Activated CD4-positive, alpha-beta memory T cell treated with anti-CD3 and anti-CD28 coated beads, Interleukin-2, amount 10 ng/mL, durations not matched to agents 7 days and 5 days (primary cell): ENCODE measurements at regions not wholly inside any gene's neighbourhood (a gene's known extent, or its start where the extent isn't known, plus 50 kb on each side); places are given as distances from the start of the nearest gene placed in this dataset.

Experiments used
- CTCF ChIA-PET: fragments of 350-600 bp; sonication (Branson Sonifier 250); formaldehyde crosslinking; loops from one replicate; lab custom pipeline; 2021; ENCODE audit warnings: antibody characterized with exemption, inconsistent platforms; lab: Charles Lee
- POLR2A ChIA-PET: fragments of 350-600 bp; sonication (Branson Sonifier 250); formaldehyde crosslinking; loops from one replicate; lab custom pipeline; 2021; ENCODE audit warnings: antibody characterized with exemption; lab: Charles Lee
- DNase-seq: peaks from one replicate; pipeline ENCODE4 v3.0.0-alpha.2; 2020
- H3K27ac Mint-ChIP-seq: one replicate; pipeline ENCODE4 v1.8.0; 2021; ENCODE audit warnings: mild to moderate bottlenecking, mixed read lengths
- H3K27me3 Mint-ChIP-seq: one replicate; pipeline ENCODE4 v1.8.0; 2021; ENCODE audit warnings: mixed read lengths
- H3K36me3 Mint-ChIP-seq: one replicate; pipeline ENCODE4 v1.8.0; 2021; ENCODE audit warnings: low read depth, mixed read lengths
- H3K4me1 Mint-ChIP-seq: one replicate; pipeline ENCODE4 v1.8.0; 2021; ENCODE audit warnings: mixed read lengths
- H3K4me3 Mint-ChIP-seq: one replicate; pipeline ENCODE4 v1.8.0; 2021; ENCODE audit warnings: mild to moderate bottlenecking, mixed read lengths
- H3K9me3 Mint-ChIP-seq: one replicate; pipeline ENCODE4 v1.8.0; 2021; ENCODE audit warnings: mixed read lengths

GRCh38 chr12:19026034-19026433 lies 103.5 kb upstream of the PLEKHA5 start:
- Mint-ChIP-seq H3K36me3 (no peaks in the 10 kb centered on the region), H3K9me3 (no peaks in the 10 kb centered on the region), H3K27ac (no peak overlapping the region), H3K4me1 (no peaks in the 10 kb centered on the region), H3K4me3 (no peak overlapping the region), H3K27me3 (peaks cover 3% of the 10 kb centered on the region)
- ChIA-PET POLR2A (no interaction called here), CTCF (no interaction called here)
- DNase-seq = no peak

DNA sequence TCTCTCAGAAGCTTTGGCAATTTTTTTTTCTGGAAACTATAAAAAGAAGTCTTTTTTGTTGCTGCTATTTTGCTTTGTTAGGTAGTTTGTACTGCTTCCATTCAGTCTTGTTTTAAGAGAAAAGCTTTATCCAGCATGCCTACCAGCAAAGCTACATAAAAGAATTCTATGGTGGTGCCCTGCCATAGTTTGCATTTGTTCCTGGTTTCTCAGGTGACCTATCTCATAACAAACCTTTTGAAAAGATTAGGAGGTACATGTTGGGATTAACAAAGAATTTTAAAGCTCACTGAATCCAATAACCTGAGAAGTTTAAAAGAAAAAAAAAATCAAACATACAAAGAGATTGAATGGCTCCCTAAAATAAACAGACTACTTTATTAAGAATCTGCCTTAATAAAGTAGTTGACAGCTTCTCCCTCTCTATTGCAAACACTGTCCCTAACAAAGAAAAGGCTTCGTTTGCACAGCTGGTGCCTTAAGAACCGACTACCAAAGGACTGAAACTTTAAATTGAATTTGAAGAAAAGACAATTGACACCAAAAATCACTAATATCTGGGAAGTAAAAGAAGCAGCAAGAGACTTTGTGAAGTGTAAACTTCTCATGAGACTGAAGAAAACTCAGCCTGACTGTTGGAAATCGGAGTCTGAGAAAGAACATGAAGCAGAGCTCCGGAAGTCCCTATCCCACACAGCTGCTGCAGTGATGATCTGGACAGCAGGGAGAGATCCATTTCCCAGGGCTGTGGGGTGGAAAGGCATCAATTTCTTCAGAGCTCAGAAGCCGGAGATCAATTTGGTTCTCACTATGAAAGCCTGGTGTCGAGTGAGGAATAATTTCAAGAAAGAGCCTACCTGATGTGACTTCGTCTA lies 102.7 kb upstream of the PLEKHA5 start:
- DNase-seq = no peak
- Mint-ChIP-seq H3K27me3 (peaks cover 3% of the 10 kb centered on the region), H3K36me3 (no peaks in the 10 kb centered on the region), H3K4me3 (no peak overlapping the region), H3K27ac (no peak overlapping the region), H3K9me3 (no peaks in the 10 kb centered on the region), H3K4me1 (no peaks in the 10 kb centered on the region)
- ChIA-PET POLR2A (no interaction called here), CTCF (no interaction called here)

- Mint-ChIP-seq H3K4me3 (no peak overlapping the region), H3K27ac (no peak overlapping the region), H3K36me3 (no peaks in the 10 kb centered on the region), H3K27me3 (peaks cover 3% of the 10 kb centered on the region), H3K4me1 (no peaks in the 10 kb centered on the region), H3K9me3 (peaks cover 7% of the 10 kb centered on the region)
- CTCF ChIA-PET = no interaction called here
- no peak for DNase-seq
- POLR2A ChIA-PET = no interaction called here
Measured at GRCh38 chr12:19030180-19030579, 99.4 kb upstream of the PLEKHA5 start.

GRCh38 chr12:19030603-19031002 lies 98.9 kb upstream of the PLEKHA5 start:
- ChIA-PET POLR2A (no interaction called here), CTCF (no interaction called here)
- Mint-ChIP-seq H3K4me3 (no peak overlapping the region), H3K27me3 (peaks cover 3% of the 10 kb centered on the region), H3K27ac (no peak overlapping the region), H3K4me1 (no peaks in the 10 kb centered on the region), H3K36me3 (no peaks in the 10 kb centered on the region), H3K9me3 (peaks cover 7% of the 10 kb centered on the region)
- DNase-seq = no peak

- ChIA-PET POLR2A (no interaction called here), CTCF (no interaction called here)
- Mint-ChIP-seq H3K4me3 (no peak overlapping the region), H3K27ac (no peak overlapping the region), H3K4me1 (no peaks in the 10 kb centered on the region), H3K9me3 (peaks cover 7% of the 10 kb centered on the region), H3K36me3 (no peaks in the 10 kb centered on the region), H3K27me3 (peaks cover 3% of the 10 kb centered on the region)
- no peak for DNase-seq
Measured at GRCh38 chr12:19031032-19031431, 98.5 kb upstream of the PLEKHA5 start.

- H3K4me1 Mint-ChIP-seq = no peaks in the 10 kb centered on the region
- peaks cover 7% of the 10 kb centered on the region for H3K9me3 Mint-ChIP-seq
- no peaks in the 10 kb centered on the region for H3K27me3 Mint-ChIP-seq
- DNase-seq = no peak
- ChIA-PET CTCF (no interaction called here), POLR2A (no interaction called here)
- H3K27ac Mint-ChIP-seq = no peak overlapping the region
- H3K4me3 Mint-ChIP-seq = no peak overlapping the region
- H3K36me3 Mint-ChIP-seq = no peaks in the 10 kb centered on the region
Measured at GRCh38 chr12:19032826-19033225, 96.7 kb upstream of the PLEKHA5 start.

DNA sequence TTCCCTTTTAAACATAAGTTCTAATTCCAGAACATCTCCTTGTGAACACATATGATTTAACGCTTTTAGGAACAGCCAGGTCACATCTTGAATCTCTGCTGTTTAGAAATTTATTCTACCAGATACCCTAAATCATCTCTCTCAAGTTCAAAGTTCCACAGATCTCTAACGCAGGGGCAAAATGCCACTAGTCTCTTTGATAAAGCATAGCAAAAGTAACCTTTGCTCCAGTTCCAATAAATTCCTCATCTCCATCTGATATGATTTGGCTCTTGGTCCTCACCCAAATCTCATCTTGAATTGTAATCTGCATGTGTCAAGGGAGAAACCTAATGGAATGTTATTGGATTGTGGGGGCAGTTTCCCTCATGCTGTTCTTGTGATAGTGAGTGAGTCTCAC lies 96.3 kb upstream of the PLEKHA5 start:
- Mint-ChIP-seq H3K4me1 (no peaks in the 10 kb centered on the region), H3K27ac (no peak overlapping the region), H3K36me3 (no peaks in the 10 kb centered on the region), H3K9me3 (peaks cover 7% of the 10 kb centered on the region), H3K27me3 (no peaks in the 10 kb centered on the region), H3K4me3 (no peak overlapping the region)
- no peak for DNase-seq
- POLR2A ChIA-PET = no interaction called here
- CTCF ChIA-PET = no interaction called here

DNA sequence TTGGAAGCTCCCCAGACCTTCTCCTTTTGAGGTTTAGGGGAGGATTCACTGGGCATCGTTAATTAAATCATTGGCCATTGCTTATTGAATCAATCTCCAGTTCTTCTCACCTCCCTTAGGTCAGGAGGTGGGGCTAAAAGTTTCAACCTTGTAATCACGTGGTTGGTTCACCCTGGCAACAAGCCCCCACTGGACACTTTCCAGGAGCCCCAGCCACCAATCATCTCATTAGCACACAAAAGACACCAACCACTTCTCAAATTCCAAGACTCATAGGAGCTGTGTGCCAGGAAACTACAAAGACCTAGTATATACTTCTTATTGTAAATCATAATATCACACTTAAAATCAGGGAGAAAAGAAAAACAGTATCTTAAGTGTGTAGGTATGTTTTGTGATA lies 94.6 kb upstream of the PLEKHA5 start:
- ChIA-PET POLR2A (no interaction called here), CTCF (no interaction called here)
- H3K9me3 Mint-ChIP-seq = peaks cover 7% of the 10 kb centered on the region
- no peaks in the 10 kb centered on the region for H3K36me3 Mint-ChIP-seq
- no peak overlapping the region for H3K27ac Mint-ChIP-seq
- DNase-seq = no peak
- no peak overlapping the region for H3K4me3 Mint-ChIP-seq
- H3K4me1 Mint-ChIP-seq = no peaks in the 10 kb centered on the region
- H3K27me3 Mint-ChIP-seq = no peaks in the 10 kb centered on the region

DNA sequence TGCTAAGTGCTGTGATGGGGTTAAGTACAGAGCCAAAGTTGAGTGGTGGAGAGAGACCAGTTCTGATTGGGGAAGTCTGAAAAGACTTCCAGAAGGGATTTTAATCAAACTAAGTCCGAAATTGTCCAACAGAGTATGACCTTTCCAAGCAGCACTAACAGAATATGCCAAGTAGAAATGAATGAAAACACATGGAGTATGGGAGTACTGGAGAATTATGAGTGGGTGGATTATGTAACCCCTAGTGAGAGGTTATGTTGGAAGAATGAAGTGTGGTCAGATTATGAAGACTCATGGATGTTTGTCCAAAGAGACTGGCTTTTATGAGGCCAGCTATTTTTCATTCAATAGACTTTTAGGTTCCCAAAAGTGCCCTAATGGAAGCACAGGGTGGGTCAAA lies 94.0 kb upstream of the PLEKHA5 start:
- H3K4me1 Mint-ChIP-seq = no peaks in the 10 kb centered on the region
- no peak overlapping the region for H3K27ac Mint-ChIP-seq
- H3K36me3 Mint-ChIP-seq = no peaks in the 10 kb centered on the region
- peaks cover 3% of the 10 kb centered on the region for H3K27me3 Mint-ChIP-seq
- H3K4me3 Mint-ChIP-seq = no peak overlapping the region
- DNase-seq = no peak
- ChIA-PET POLR2A (no interaction called here), CTCF (no interaction called here)
- peaks cover 7% of the 10 kb centered on the region for H3K9me3 Mint-ChIP-seq

DNA sequence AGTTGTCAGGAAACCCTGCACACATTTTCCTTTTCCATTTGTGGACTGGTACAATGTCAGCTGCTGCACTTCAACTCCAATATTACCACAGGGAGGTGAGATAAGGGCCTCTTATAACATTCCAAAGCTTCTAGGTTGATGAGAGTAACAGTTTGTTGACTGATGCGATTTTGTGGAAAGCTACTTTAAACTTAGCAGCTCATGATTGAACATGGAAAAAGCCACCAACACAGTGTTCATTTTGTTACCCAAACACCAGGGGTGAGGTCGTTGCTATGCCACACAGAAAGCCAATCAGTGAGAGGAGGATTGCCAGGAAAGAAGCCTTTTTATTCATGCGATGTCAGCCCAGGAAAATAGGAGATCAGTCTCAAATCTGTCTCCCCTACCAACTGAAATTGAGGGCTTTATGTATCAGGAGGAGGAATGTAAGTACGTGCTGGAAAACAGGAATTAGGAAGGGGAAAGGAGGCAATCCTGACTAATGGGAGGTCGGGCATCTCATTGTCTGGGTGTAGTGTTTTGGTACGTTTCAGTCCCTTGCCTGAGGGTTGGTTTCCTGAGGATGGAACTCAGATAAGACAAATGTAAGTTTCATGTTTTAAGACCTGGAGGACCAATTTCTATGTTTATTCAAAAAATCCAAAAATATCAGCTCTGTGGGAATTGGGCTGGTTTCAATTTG lies 92.7 kb upstream of the PLEKHA5 start:
- ChIA-PET POLR2A (no interaction called here), CTCF (no interaction called here)
- no peaks in the 10 kb centered on the region for H3K4me1 Mint-ChIP-seq
- H3K27ac Mint-ChIP-seq = no peak overlapping the region
- no peak for DNase-seq
- H3K9me3 Mint-ChIP-seq = peaks cover 7% of the 10 kb centered on the region
- no peak overlapping the region for H3K4me3 Mint-ChIP-seq
- H3K36me3 Mint-ChIP-seq = no peaks in the 10 kb centered on the region
- H3K27me3 Mint-ChIP-seq = peaks cover 3% of the 10 kb centered on the region

DNA sequence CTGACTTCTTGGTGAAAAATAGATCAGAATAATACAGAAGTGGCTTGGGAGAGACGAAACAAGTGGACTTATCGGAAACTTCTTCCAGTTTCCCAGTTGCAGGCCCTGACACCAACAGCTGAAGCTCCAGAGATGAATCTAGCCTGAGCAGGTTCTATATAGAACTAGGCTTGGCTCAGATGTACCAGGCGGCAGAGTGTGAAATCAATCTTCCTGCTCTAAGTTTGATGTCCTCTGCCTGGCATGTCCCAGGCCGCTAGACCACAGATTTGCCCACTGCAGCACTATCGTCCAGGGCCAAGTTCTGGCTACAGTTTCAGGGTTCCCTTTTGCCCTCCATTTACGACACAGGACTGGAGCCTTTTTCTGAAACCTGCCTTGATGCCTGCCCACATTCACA lies 91.3 kb upstream of the PLEKHA5 start:
- ChIA-PET CTCF (interaction anchor here (1.4 kb wide), 1 partner anchor 9 kb away, joined by 3 read pairs; no protein-coding TSS in a partner anchor), POLR2A (no interaction called here)
- no peaks in the 10 kb centered on the region for H3K4me1 Mint-ChIP-seq
- H3K27me3 Mint-ChIP-seq = peaks cover 3% of the 10 kb centered on the region
- H3K9me3 Mint-ChIP-seq = peaks cover 4% of the 10 kb centered on the region
- no peak for DNase-seq
- H3K4me3 Mint-ChIP-seq = no peak overlapping the region
- H3K36me3 Mint-ChIP-seq = no peaks in the 10 kb centered on the region
- H3K27ac Mint-ChIP-seq = no peak overlapping the region

GRCh38 chr12:19039515-19039914 lies 90.0 kb upstream of the PLEKHA5 start:
- Mint-ChIP-seq H3K4me3 (no peak overlapping the region), H3K27ac (no peak overlapping the region), H3K9me3 (no peaks in the 10 kb centered on the region), H3K4me1 (no peaks in the 10 kb centered on the region), H3K27me3 (peaks cover 3% of the 10 kb centered on the region), H3K36me3 (no peaks in the 10 kb centered on the region)
- ChIA-PET CTCF (no interaction called here), POLR2A (no interaction called here)
- DNase-seq = no peak

GRCh38 chr12:19042221-19042620 lies 87.3 kb upstream of the PLEKHA5 start:
- no peaks in the 10 kb centered on the region for H3K4me1 Mint-ChIP-seq
- H3K36me3 Mint-ChIP-seq = no peaks in the 10 kb centered on the region
- no peak overlapping the region for H3K4me3 Mint-ChIP-seq
- H3K27ac Mint-ChIP-seq = no peak overlapping the region
- ChIA-PET POLR2A (no interaction called here), CTCF (no interaction called here)
- peaks cover 3% of the 10 kb centered on the region for H3K27me3 Mint-ChIP-seq
- no peak for DNase-seq
- H3K9me3 Mint-ChIP-seq = no peaks in the 10 kb centered on the region

DNA sequence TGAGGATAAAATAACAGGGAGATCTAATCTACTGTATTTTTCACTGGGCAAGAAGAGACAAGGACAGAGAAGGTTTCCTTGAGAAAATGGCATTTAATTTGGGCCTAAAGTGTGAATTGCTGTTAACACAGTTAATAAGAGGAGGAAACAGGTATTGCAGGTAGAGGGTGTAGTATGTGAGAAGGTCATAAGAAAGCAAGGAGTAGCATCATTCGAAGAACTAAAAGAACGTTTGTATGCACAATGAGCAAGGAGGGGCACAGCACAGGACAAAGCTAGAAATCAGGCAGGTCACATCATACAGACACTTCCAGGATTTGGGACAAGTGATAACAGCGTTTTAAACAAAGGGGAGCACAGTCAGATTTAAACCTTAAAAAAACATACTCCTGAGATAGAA lies 85.1 kb upstream of the PLEKHA5 start:
- ChIA-PET POLR2A (no interaction called here), CTCF (no interaction called here)
- Mint-ChIP-seq H3K4me1 (peaks cover 1% of the 10 kb centered on the region), H3K36me3 (no peaks in the 10 kb centered on the region), H3K4me3 (no peak overlapping the region), H3K27ac (no peak overlapping the region), H3K27me3 (peaks cover 3% of the 10 kb centered on the region), H3K9me3 (no peaks in the 10 kb centered on the region)
- DNase-seq = no peak
